Kidney (tissue), 13 donors: ENCODE measurements at regions not wholly inside any gene's neighbourhood (a gene's known extent, or its start where the extent isn't known, plus 50 kb on each side); places are given as distances from the start of the nearest gene placed in this dataset.
"Not testable (repeated sequence)": the region's sequence is repeated elsewhere in the genome, so short reads cannot be mapped to it uniquely, and the experiment has no call there.

ENCODE experiments used
- DNase-seq, 5 donors: peaks; one replicate each; pipeline ENCODE4 v3.0.0-alpha.2; 2013 to 2020
- FAIRE-seq: peaks from 2 replicates; lab custom pipeline; 2012; peaks lifted over from hg19 to GRCh38; lab: Jason Lieb, UNC
- H3K27ac ChIP-seq, 2 donors: one replicate each; pipeline ENCODE4 v1.7.0; 2013; ENCODE audit warnings: low read depth in 2 of 2, low read length in 2 of 2, inconsistent platforms in 1 of 2
- H3K27me3 ChIP-seq: one replicate; pipeline ENCODE4 v1.7.1; 2013; ENCODE audit warnings: low read length, inconsistent platforms; ENCODE audit not compliant: control insufficient read depth, insufficient read depth
- H3K36me3 ChIP-seq, 3 donors: one replicate each; pipeline versions ENCODE4 v1.7.0 to v1.7.1; 2013; ENCODE audit warnings: low read length in 3 of 3, control low read depth in 1 of 3, inconsistent platforms in 1 of 3; ENCODE audit not compliant: insufficient read depth in 3 of 3, control insufficient read depth in 2 of 3
- H3K4me1 ChIP-seq, 3 donors: one replicate each; pipeline versions ENCODE4 v1.7.0 to v1.7.1; 2013; ENCODE audit warnings: low read length in 3 of 3, inconsistent platforms in 1 of 3, low read depth in 1 of 3; ENCODE audit not compliant: control insufficient read depth in 2 of 3, insufficient read depth in 2 of 3
- H3K4me3 ChIP-seq, 3 donors: one replicate each; pipeline versions ENCODE4 v1.7.0 to v1.8.1; 2013; ENCODE audit warnings: low read length in 3 of 3, control low read depth in 1 of 3, inconsistent platforms in 1 of 3
- H3K9ac ChIP-seq, 3 donors: one replicate each; pipeline versions ENCODE4 v1.7.0 to v1.7.1; 2013; ENCODE audit warnings: low read length in 3 of 3, control low read depth in 1 of 3, inconsistent platforms in 1 of 3
- H3K9me3 ChIP-seq, 3 donors: one replicate each; pipeline versions ENCODE4 v1.7.0 to v1.7.1; 2013; ENCODE audit warnings: low read length in 3 of 3, control low read depth in 1 of 3, inconsistent platforms in 1 of 3; ENCODE audit not compliant: control insufficient read depth in 2 of 3, insufficient read depth in 1 of 3
- intact Hi-C: fragments of 100-400 bp; cut with DNase I; formaldehyde crosslinking; loops from one replicate; pipeline ENCODE4 v1.11.1; 2022
- TF ChIP-seq, protein P1 (sequence below): IDR thresholded peaks from 3 replicates; pipeline ENCODE4 v1.5.1; 2012; ENCODE audit warnings: mild to moderate bottlenecking, moderate library complexity, borderline replicate concordance; ENCODE audit not compliant: insufficient read depth; ENCODE audit errors: extremely low read depth
- donor health status: control.
- donor health status: control.
- donor health status: control.
- donor health status: control.
- donor health status: control.
- donor health status: DM: yes; HTN: yes; CAD: no.
- donor health status: Normal renal cell carcinoma (clear cell type).

DNA sequence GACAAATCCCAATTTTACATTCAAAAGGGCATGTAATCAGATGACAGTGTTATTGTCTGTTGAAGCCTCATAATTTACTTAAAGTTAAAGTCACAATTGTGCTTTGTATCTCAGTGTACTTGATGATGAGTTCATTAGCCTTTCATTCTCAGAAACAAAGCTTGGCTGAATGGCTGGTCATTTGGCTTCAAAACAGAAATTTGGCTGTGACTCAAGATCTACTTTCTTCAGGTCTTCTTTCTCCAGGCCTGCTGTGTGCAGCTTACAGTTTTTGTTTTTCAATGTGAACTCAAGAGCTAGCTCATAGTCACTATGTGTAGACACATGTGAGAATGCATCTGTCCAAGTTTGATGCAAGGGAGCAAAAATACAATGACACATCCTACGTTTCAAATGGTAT is 2003.6 kb upstream of the WWC1 start:
- H3K4me1 ChIP-seq: no peaks in the 10 kb centered on the region
- no peak overlapping the region for H3K27ac ChIP-seq
- H3K4me3 ChIP-seq: no peak overlapping the region
- TF ChIP-seq, protein P1, sequence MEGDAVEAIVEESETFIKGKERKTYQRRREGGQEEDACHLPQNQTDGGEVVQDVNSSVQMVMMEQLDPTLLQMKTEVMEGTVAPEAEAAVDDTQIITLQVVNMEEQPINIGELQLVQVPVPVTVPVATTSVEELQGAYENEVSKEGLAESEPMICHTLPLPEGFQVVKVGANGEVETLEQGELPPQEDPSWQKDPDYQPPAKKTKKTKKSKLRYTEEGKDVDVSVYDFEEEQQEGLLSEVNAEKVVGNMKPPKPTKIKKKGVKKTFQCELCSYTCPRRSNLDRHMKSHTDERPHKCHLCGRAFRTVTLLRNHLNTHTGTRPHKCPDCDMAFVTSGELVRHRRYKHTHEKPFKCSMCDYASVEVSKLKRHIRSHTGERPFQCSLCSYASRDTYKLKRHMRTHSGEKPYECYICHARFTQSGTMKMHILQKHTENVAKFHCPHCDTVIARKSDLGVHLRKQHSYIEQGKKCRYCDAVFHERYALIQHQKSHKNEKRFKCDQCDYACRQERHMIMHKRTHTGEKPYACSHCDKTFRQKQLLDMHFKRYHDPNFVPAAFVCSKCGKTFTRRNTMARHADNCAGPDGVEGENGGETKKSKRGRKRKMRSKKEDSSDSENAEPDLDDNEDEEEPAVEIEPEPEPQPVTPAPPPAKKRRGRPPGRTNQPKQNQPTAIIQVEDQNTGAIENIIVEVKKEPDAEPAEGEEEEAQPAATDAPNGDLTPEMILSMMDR: no peak
- no peak overlapping the region for H3K9ac ChIP-seq
- no peaks in the 10 kb centered on the region for H3K36me3 ChIP-seq
- intact Hi-C loops: no loop called here
- FAIRE-seq (no peak), DNase-seq (no peak)
- no peaks in the 10 kb centered on the region for H3K9me3 ChIP-seq
- H3K27me3 ChIP-seq: no peaks in the 10 kb centered on the region

DNA sequence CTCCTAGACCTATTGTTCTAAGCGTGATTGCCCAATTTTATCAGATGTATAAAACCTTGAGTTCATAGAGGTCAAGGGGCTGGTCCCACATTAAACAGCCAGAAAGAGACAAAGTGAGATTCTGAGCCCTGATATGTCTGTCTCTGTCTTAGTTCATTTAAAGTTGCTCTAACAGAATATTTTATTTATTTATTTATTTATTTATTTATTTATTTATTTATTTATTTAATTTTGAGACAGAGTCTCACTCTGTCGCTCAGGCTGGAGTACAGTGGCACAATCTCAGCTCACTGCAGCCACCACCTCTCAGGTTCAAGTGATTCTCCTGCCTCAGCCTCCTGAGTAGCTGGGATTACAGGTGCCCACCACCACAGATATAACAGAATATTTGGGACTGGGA is 1999.6 kb upstream of the WWC1 start:
- H3K9ac ChIP-seq, DNase-seq, H3K4me3 ChIP-seq, intact Hi-C loops, H3K27me3 ChIP-seq, FAIRE-seq, H3K9me3 ChIP-seq, H3K27ac ChIP-seq, H3K36me3 ChIP-seq, H3K4me1 ChIP-seq: not testable (repeated sequence)

DNA sequence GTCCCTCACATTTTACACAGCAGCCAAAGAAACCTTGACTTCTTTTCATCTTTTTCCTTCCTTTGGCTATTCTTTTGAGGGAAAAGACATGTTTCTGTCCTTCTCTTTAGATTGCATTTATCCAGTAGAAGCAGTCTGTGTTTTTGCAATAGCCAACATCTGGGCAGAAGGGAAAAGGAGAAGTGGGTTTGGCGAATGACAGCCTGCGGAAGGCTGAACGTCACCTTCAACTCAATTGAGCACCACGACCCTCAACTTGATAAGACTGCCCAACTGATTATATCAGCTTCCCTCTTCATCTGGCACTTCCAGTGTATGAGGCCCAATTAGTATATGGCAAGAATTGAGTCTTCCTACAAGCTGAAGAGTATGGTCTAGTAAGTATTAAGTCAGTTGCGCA is 1997.6 kb upstream of the WWC1 start:
- H3K9ac ChIP-seq: no peak overlapping the region
- no peak overlapping the region for H3K27ac ChIP-seq
- H3K4me1 ChIP-seq: no peaks in the 10 kb centered on the region
- no peaks in the 10 kb centered on the region for H3K27me3 ChIP-seq
- no peak for DNase-seq
- H3K4me3 ChIP-seq: no peak overlapping the region
- H3K36me3 ChIP-seq: no peaks in the 10 kb centered on the region
- intact Hi-C loops: no loop called here
- no peaks in the 10 kb centered on the region for H3K9me3 ChIP-seq
- TF ChIP-seq, protein P1: no peak
- FAIRE-seq: no peak

DNA sequence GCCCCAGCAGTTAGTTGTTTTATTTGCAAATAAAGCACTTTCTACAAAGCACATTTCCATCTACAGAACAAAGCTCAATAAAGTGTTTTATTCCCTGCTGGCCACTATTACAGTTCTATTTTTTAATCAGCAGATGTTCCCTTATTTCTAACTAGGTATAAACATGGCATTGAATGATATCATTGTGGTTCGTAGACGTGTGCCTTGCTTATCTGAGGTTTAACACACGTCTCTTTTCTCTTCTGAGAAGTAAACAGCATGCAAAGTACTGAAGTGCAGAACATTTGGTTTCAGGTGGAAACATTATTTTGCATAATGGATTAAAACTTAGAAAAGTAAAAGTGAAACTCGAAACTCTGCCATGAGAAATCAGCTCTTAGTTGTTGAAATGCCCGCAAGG is 1989.3 kb upstream of the WWC1 start:
- H3K9me3 ChIP-seq: no peaks in the 10 kb centered on the region
- no peak overlapping the region for H3K4me3 ChIP-seq
- H3K27me3 ChIP-seq: no peaks in the 10 kb centered on the region
- H3K27ac ChIP-seq: no peak overlapping the region
- H3K4me1 ChIP-seq: no peaks in the 10 kb centered on the region
- H3K9ac ChIP-seq: no peak overlapping the region
- TF ChIP-seq, protein P1: no peak
- no peak for DNase-seq
- no peaks in the 10 kb centered on the region for H3K36me3 ChIP-seq
- no peak for FAIRE-seq
- intact Hi-C loops: no loop called here
